GM12878 (cell line): ENCODE measurements at regions not wholly inside any gene's neighbourhood (a gene's known extent, or its start where the extent isn't known, plus 50 kb on each side); places are given as distances from the start of the nearest gene placed in this dataset.

Experiments used
- ATAC-seq: fragments of 200-7000 bp; cut with Tn5 transposase; 3 replicates; pipeline ENCODE4 v1.9.1; 2020; ENCODE audit warnings: mild to moderate bottlenecking, moderate library complexity
- BruUV-seq: library from RNA; stranded (reverse); fragments of 400-500 nt; replicated peaks from 2 replicates; lab custom pipeline; 2021; lab: Mats Ljungman, UMichigan
- CTCF ChIA-PET: fragments of 300-600 bp; sonication (Branson Sonifier 250); formaldehyde crosslinking; extraction: SDS; loops from one replicate; lab custom pipeline; 2021; ENCODE audit warnings: inconsistent platforms; lab: Yijun Ruan, JAX
- POLR2A ChIA-PET: fragments of 350-600 bp; formaldehyde crosslinking; extraction: SDS; loops from one replicate; lab custom pipeline; 2021; ENCODE audit warnings: inconsistent platforms; lab: Charles Lee
- RAD21 ChIA-PET: fragments of 300-600 bp; sonication (Branson Sonifier 250); formaldehyde crosslinking; loops from one replicate; lab custom pipeline; 2023; ENCODE audit warnings: antibody characterized with exemption; ENCODE audit not compliant: unreplicated experiment; lab: Charles Lee
- SMC1A ChIA-PET: fragments of 300-600 bp; sonication (Branson Sonifier 250); formaldehyde crosslinking; loops from one replicate; lab custom pipeline; 2023; ENCODE audit not compliant: unreplicated experiment, uncharacterized antibody; lab: Charles Lee
- DNase-seq: peaks from one replicate; pipeline ENCODE4 v3.0.0-alpha.2; 2011; ENCODE audit warnings: low read depth, low spot score
- FAIRE-seq: peaks from 3 replicates; lab custom pipeline; 2011; peaks lifted over from hg19 to GRCh38; lab: Jason Lieb, UNC
- H2AFZ ChIP-seq: 2 replicates; pipeline ENCODE4 v1.6.0; 2011; ENCODE audit warnings: low read depth, low read length, control low read depth; ENCODE audit not compliant: control insufficient read depth
- H3K27ac ChIP-seq: 2 replicates; pipeline ENCODE4 v1.5.1; 2011; ENCODE audit warnings: control low read depth; ENCODE audit not compliant: control insufficient read depth, insufficient read depth
- H3K27me3 ChIP-seq, 2 experiments: replicated peaks in 1 of 2; 2 replicates each; pipeline versions ENCODE4 v1.6.0 to v1.6.1; 2011; ENCODE audit warnings: low read length in 1 of 2; ENCODE audit not compliant: control insufficient read depth in 2 of 2, insufficient read depth in 2 of 2
- H3K36me3 ChIP-seq, 2 experiments: 2 replicates each; pipeline ENCODE4 v1.5.1; 2011; ENCODE audit warnings: low read length in 1 of 2; ENCODE audit not compliant: control insufficient read depth in 2 of 2, insufficient read depth in 2 of 2
- H3K4me1 ChIP-seq: 2 replicates; pipeline ENCODE4 v1.6.1; 2011; ENCODE audit warnings: mild to moderate bottlenecking, low read length, moderate library complexity, mixed read lengths; ENCODE audit not compliant: control insufficient read depth, insufficient read depth
- H3K4me2 ChIP-seq: 2 replicates; pipeline ENCODE4 v1.6.0; 2011; ENCODE audit warnings: control low read depth; ENCODE audit not compliant: control insufficient read depth, insufficient read depth
- H3K4me3 ChIP-seq: fragments of 200-600 bp; sonication (generic); 2 replicates; pipeline ENCODE4 v1.5.1; 2016
- H3K79me2 ChIP-seq: 2 replicates; pipeline ENCODE4 v1.6.0; 2011; ENCODE audit warnings: low read length; ENCODE audit not compliant: control insufficient read depth, insufficient read depth
- H3K9ac ChIP-seq: 2 replicates; pipeline ENCODE4 v1.8.0; 2011; ENCODE audit warnings: low read length, control low read depth, mixed read lengths; ENCODE audit not compliant: control insufficient read depth, insufficient read depth
- H3K9me3 ChIP-seq: replicated peaks from 3 replicates; pipeline ENCODE4 v1.5.1; 2011; ENCODE audit warnings: mild to moderate bottlenecking, low read length; ENCODE audit not compliant: control insufficient read depth, insufficient read depth
- H4K20me1 ChIP-seq: 2 replicates; pipeline ENCODE4 v1.6.0; 2011; ENCODE audit not compliant: control insufficient read depth, insufficient read depth
- GATAD2B ChIP-seq: fragments of 450-650 bp; conservative IDR thresholded peaks from 2 replicates; pipeline ENCODE4 v1.6.1; 2017; ENCODE audit warnings: low read depth, mild to moderate bottlenecking, moderate library complexity
- HCFC1 ChIP-seq: fragments of 150-350 bp; IDR thresholded peaks from 2 replicates; pipeline ENCODE4 v1.6.1; 2014; ENCODE audit warnings: low read length
- MTA2 ChIP-seq: fragments of 450-650 bp; IDR thresholded peaks from 2 replicates; pipeline ENCODE4 v1.6.1; 2016; ENCODE audit warnings: low read depth, mild to moderate bottlenecking, moderate library complexity
- NBN ChIP-seq: fragments of 450-650 bp; IDR thresholded peaks from 2 replicates; pipeline ENCODE4 v1.6.1; 2016
- ZNF24 ChIP-seq: fragments of 450-650 bp; IDR thresholded peaks from 2 replicates; pipeline ENCODE4 v1.6.1; 2017; ENCODE audit warnings: antibody characterized with exemption, mild to moderate bottlenecking
- WGBS: methylation state at CpG from one replicate; pipeline ENCODE4 v1.1.6; 2016; ENCODE audit warnings: low lambda C conversion rate; ENCODE audit not compliant: insufficient replicate concordance, insufficient coverage; ENCODE audit errors: missing lambda C conversion rate; 5-methylcytosine and 5-hydroxymethylcytosine counted together
- in situ Hi-C: fragments of 300-500 bp; cut with MboI; formaldehyde crosslinking; loops from 9 replicates; pipeline ENCODE4 v1.14.3; 2018; ENCODE audit warnings: mixed read lengths
- intact Hi-C: fragments of 100-400 bp; cut with micrococcal nuclease; formaldehyde crosslinking; loops from one replicate; pipeline ENCODE4 v1.14.2; 2022; ENCODE audit not compliant: unreplicated experiment
- TF ChIP-seq, protein P1 (sequence below): fragments of 450-650 bp; formaldehyde crosslinking; IDR thresholded peaks from 2 replicates; pipeline ENCODE4 v1.5.0; 2022; ENCODE audit warnings: mild to moderate bottlenecking, missing genetic modification characterization
- TF ChIP-seq, protein P2 (sequence below): fragments of 150-350 bp; IDR thresholded peaks from 2 replicates; pipeline ENCODE4 v1.6.1; 2014; ENCODE audit warnings: mild to moderate bottlenecking, low read depth, low read length

DNA sequence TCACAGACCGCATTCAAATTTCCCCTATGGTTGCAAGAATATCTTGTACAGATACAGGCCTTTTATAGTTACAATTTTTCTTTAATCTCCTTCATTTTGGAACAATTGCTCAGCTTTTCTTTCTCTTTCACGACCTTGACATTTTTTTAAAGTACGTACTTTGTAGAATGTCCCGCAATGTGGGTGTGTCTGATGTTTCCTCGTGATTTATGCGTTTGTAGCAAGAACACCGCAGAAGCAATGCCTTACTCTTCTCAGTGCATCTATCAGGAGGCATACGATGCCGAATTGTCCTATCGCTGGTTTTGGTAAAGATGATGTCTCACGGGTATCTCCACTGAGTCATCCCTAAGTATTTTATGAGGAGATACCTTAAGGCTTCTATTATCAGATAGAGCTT lies 76.9 kb upstream of the RALGPS2 start (continued):
- TF ChIP-seq, protein P1, sequence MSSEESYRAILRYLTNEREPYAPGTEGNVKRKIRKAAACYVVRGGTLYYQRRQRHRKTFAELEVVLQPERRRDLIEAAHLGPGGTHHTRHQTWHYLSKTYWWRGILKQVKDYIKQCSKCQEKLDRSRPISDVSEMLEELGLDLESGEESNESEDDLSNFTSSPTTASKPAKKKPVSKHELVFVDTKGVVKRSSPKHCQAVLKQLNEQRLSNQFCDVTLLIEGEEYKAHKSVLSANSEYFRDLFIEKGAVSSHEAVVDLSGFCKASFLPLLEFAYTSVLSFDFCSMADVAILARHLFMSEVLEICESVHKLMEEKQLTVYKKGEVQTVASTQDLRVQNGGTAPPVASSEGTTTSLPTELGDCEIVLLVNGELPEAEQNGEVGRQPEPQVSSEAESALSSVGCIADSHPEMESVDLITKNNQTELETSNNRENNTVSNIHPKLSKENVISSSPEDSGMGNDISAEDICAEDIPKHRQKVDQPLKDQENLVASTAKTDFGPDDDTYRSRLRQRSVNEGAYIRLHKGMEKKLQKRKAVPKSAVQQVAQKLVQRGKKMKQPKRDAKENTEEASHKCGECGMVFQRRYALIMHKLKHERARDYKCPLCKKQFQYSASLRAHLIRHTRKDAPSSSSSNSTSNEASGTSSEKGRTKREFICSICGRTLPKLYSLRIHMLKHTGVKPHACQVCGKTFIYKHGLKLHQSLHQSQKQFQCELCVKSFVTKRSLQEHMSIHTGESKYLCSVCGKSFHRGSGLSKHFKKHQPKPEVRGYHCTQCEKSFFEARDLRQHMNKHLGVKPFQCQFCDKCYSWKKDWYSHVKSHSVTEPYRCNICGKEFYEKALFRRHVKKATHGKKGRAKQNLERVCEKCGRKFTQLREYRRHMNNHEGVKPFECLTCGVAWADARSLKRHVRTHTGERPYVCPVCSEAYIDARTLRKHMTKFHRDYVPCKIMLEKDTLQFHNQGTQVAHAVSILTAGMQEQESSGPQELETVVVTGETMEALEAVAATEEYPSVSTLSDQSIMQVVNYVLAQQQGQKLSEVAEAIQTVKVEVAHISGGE (CRISPR knock-in tag), result no peak
- no peak for TF ChIP-seq HCFC1
- TF ChIP-seq NBN, result no peak
- TF ChIP-seq, protein P2, sequence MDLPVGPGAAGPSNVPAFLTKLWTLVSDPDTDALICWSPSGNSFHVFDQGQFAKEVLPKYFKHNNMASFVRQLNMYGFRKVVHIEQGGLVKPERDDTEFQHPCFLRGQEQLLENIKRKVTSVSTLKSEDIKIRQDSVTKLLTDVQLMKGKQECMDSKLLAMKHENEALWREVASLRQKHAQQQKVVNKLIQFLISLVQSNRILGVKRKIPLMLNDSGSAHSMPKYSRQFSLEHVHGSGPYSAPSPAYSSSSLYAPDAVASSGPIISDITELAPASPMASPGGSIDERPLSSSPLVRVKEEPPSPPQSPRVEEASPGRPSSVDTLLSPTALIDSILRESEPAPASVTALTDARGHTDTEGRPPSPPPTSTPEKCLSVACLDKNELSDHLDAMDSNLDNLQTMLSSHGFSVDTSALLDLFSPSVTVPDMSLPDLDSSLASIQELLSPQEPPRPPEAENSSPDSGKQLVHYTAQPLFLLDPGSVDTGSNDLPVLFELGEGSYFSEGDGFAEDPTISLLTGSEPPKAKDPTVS, result no peak
- no peak for TF ChIP-seq ZNF24

DNA sequence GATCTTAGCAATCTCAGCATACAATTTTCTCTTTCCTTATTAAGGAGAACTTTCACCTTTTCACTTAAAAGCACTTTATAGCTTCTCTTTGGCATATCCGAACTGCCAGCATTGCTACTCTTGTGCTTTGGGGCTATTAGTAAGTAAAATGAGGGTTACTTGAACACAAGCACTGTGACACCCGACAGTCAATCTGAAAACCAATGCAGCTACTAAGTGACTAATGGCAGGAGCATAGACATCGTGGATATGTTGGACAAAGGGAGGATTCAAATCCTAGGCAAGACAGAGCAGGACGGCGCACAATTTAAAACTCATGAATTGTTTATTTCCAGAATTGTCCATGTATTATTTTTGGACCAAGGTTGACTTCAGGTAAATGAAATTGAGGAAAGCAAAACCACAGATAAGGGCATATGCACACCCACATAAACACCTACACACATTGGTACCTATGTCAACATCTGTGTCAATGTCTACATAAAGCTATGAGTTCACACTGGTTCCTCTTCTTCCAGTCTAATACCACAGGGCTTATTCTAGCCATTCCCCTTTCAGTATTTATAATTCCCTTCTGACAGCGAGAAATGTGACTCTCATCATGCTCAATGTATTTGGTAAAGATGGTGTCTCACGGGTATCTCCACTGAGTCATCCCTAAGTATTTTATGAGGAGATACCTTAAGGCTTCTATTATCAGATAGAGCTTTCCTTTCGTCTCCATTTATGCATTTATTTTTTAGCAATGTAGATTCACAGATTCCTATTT lies 75.3 kb upstream of the RALGPS2 start:
- POLR2A ChIA-PET, result interaction anchor here (0.6 kb wide), 1 partner anchor 106 kb away, joined by 6 read pairs; no protein-coding TSS in a partner anchor
- intact Hi-C loops, result no loop called here
- H3K4me2 ChIP-seq, result no peak overlapping the region

More for the DNA sequence above, 75.3 kb upstream of the RALGPS2 start:
- FAIRE-seq (peak; percentile 74), ATAC-seq (no peak), DNase-seq (no peak)
- ChIA-PET CTCF (interaction anchor here (1.4 kb wide), 1 partner anchor 22 kb away, joined by 3 read pairs; no protein-coding TSS in a partner anchor), SMC1A (interaction anchor here (0.9 to 2.0 kb wide), 4 partner anchors 14 to 44 kb away, joined by 3 to 7 read pairs (median 4); no protein-coding TSS in a partner anchor), RAD21 (no interaction called here)
- Histone ChIP-seq H4K20me1 (no peaks in the 10 kb centered on the region), H3K9me3 (no peaks in the 10 kb centered on the region), H3K36me3 (no peaks in the 10 kb centered on the region), H3K27ac (no peak overlapping the region), H3K4me1 (peaks cover 3% of the 10 kb centered on the region; the same call in 1 of the 2 replicates), H2AFZ (0 out of 2 replicates have a peak overlapping the region, but pooled peaks have one; percentile 5), H3K9ac (no peak overlapping the region), H3K4me3 (no peak overlapping the region), H3K79me2 (no peaks in the 10 kb centered on the region), H3K27me3 (no peaks in the 10 kb centered on the region)
- WGBS, result 55% methylated on average over 8 of the region's 8 CpGs
- BruUV-seq, result no TSS peak
- TF ChIP-seq GATAD2B (no peak), MTA2 (0 out of 2 replicates have a peak, but pooled peaks have one; percentile 0)
- in situ Hi-C loops, result no loop called here
